Suprapubic skin (tissue), 4 donors: ENCODE measurements at regions not wholly inside any gene's neighbourhood (a gene's known extent, or its start where the extent isn't known, plus 50 kb on each side); places are given as distances from the start of the nearest gene placed in this dataset.

Experiments used
- DNase-seq, 2 donors: peaks; one replicate each; pipeline ENCODE4 v3.0.0-alpha.2; 2019; ENCODE audit warnings: low spot score in 2 of 2
- H3K27ac ChIP-seq: fragments of 200-600 bp; sonication (generic); one replicate; pipeline ENCODE4 v1.5.1; 2019
- H3K27me3 ChIP-seq: fragments of 200-600 bp; sonication (generic); one replicate; pipeline ENCODE4 v1.5.1; 2019
- H3K36me3 ChIP-seq: fragments of 200-600 bp; sonication (generic); one replicate; pipeline ENCODE4 v1.5.1; 2019
- H3K4me1 ChIP-seq: fragments of 200-600 bp; sonication (generic); one replicate; pipeline ENCODE4 v1.5.1; 2019
- H3K4me3 ChIP-seq: fragments of 200-600 bp; sonication (generic); one replicate; pipeline ENCODE4 v1.5.1; 2019; ENCODE audit warnings: mild to moderate bottlenecking
- H3K9me3 ChIP-seq: fragments of 200-600 bp; sonication (generic); one replicate; pipeline ENCODE4 v1.5.1; 2019
- EP300 ChIP-seq: sonication (generic); formaldehyde crosslinking; IDR thresholded peaks from one replicate; pipeline ENCODE4 v1.6.1; 2017; ENCODE audit warnings: antibody characterized with exemption
- POLR2A ChIP-seq, 2 donors: fragments of 450-650 bp; IDR thresholded peaks; one replicate each; pipeline ENCODE4 v1.6.1; 2017; ENCODE audit warnings: antibody characterized with exemption in 2 of 2, mild to moderate bottlenecking in 2 of 2, moderate library complexity in 2 of 2
- POLR2AphosphoS5 ChIP-seq, 3 donors: sonication (generic); formaldehyde crosslinking; IDR thresholded peaks; one replicate each; pipeline ENCODE4 v1.6.1; 2017; ENCODE audit warnings: antibody characterized with exemption in 3 of 3
- WGBS: methylation state at CpG from one replicate; pipeline ENCODE4 v1.1.5; 2018; 5-methylcytosine and 5-hydroxymethylcytosine counted together
- TF ChIP-seq, protein P1 (sequence below), 2 donors: fragments of 200-600 bp in 1 of 2; fragments of 450-650 bp in 1 of 2; sonication (generic) in 1 of 2; IDR thresholded peaks; one replicate each; pipeline ENCODE4 v1.5.1; 2016 to 2019; ENCODE audit warnings: antibody characterized with exemption in 2 of 2, mild to moderate bottlenecking in 1 of 2, moderate library complexity in 1 of 2

DNA sequence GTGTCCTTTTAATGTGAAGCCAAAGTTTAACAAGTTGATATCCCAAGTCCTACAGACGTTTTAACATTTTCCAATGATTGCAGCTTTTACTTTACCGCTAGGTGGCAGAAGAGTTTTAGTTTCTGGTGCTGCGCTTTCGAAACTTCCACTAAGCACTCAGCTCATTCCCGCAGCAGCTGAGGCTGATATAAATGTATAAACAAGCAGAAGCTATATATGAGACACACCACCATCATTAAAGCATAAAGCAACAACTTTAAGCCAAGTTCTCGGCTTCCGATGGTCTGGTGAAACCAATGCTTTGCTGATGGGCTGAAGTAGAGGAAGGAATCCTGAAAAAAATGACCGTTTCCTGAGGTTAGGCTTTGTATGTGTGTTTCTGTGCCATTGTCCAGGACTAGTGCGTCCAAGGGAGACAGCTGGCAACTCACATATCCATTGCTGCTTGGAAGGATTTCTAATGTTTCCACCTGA is 753.9 kb downstream of the OLFM4 start:
- no peak for DNase-seq
- TF ChIP-seq, protein P1, sequence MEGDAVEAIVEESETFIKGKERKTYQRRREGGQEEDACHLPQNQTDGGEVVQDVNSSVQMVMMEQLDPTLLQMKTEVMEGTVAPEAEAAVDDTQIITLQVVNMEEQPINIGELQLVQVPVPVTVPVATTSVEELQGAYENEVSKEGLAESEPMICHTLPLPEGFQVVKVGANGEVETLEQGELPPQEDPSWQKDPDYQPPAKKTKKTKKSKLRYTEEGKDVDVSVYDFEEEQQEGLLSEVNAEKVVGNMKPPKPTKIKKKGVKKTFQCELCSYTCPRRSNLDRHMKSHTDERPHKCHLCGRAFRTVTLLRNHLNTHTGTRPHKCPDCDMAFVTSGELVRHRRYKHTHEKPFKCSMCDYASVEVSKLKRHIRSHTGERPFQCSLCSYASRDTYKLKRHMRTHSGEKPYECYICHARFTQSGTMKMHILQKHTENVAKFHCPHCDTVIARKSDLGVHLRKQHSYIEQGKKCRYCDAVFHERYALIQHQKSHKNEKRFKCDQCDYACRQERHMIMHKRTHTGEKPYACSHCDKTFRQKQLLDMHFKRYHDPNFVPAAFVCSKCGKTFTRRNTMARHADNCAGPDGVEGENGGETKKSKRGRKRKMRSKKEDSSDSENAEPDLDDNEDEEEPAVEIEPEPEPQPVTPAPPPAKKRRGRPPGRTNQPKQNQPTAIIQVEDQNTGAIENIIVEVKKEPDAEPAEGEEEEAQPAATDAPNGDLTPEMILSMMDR (IDR thresholded peaks at IDR 0.05), result peak; percentile 22 to 59
- no peak for TF ChIP-seq POLR2A (IDR thresholded peaks at IDR 0.05)
- Histone ChIP-seq H3K27me3 (peaks cover 6% of the 10 kb centered on the region), H3K4me1 (no peaks in the 10 kb centered on the region), H3K36me3 (no peaks in the 10 kb centered on the region), H3K9me3 (no peaks in the 10 kb centered on the region), H3K27ac (no peak overlapping the region), H3K4me3 (peak overlapping the region; percentile 7)
- WGBS, result 4% methylated on average over 9 of the region's 9 CpGs

DNA sequence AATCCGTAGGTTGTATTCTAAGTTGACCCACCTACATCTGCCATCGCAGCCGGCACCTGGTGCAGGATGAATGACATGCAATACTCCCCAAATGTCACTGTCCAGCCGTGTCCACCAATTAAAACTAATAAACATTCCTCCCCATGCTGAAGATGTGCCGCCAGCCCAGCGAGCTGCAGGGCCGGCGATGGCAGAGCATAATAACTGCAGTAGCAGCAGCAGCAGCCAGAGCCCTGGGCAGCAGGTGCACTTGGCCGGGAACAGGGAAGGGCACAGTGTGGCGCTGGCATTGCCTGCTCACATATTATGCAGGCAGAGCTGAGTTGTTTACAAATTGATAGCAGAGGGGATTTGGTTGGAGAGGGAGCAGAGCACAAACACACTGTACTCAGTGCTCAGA is 754.9 kb downstream of the OLFM4 start:
- no peak for DNase-seq
- TF ChIP-seq POLR2A (IDR thresholded peaks at IDR 0.05), result no peak
- no peak for TF ChIP-seq POLR2AphosphoS5 (IDR thresholded peaks at IDR 0.05)
- TF ChIP-seq, protein P1 (IDR thresholded peaks at IDR 0.05), result no peak
- TF ChIP-seq EP300, result no peak
- no peaks in the 10 kb centered on the region for H3K9me3 ChIP-seq
- H3K4me1 ChIP-seq, result no peaks in the 10 kb centered on the region
- H3K27me3 ChIP-seq, result peaks cover 6% of the 10 kb centered on the region
- no peak overlapping the region for H3K27ac ChIP-seq
- no peak overlapping the region for H3K4me3 ChIP-seq
- no peaks in the 10 kb centered on the region for H3K36me3 ChIP-seq
- whole genome bisulfite sequencing, result 85% methylated on average over 10 of the region's 10 CpGs

DNA sequence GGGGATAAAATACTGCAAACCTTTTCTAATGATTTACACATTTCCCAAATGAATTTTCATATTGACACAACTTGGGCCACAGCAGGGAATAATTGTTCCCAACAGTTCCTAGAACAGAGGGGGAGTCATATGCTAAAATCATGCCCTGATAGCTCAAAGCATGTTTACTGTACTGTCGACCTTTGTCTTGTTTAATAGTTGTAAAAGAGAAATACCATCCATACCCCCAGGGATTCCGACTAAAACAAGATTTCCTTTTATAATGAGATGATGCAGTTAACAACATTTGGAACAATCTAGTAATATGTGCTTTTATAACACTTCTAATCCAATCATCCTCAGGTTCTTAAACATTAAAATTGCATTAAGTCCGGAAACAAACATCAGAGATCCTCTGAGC is 759.7 kb downstream of the OLFM4 start:
- Histone ChIP-seq H3K27ac (no peak overlapping the region), H3K36me3 (no peaks in the 10 kb centered on the region), H3K27me3 (peaks cover 6% of the 10 kb centered on the region), H3K4me3 (no peak overlapping the region), H3K4me1 (no peaks in the 10 kb centered on the region), H3K9me3 (no peaks in the 10 kb centered on the region)
- WGBS, result 26% methylated on average over 3 of the region's 3 CpGs
- TF ChIP-seq POLR2AphosphoS5 (IDR thresholded peaks at IDR 0.05), result no peak
- no peak for TF ChIP-seq EP300
- TF ChIP-seq, protein P1 (IDR thresholded peaks at IDR 0.05), result no peak
- no peak for TF ChIP-seq POLR2A (IDR thresholded peaks at IDR 0.05)
- DNase-seq, result no peak

DNA sequence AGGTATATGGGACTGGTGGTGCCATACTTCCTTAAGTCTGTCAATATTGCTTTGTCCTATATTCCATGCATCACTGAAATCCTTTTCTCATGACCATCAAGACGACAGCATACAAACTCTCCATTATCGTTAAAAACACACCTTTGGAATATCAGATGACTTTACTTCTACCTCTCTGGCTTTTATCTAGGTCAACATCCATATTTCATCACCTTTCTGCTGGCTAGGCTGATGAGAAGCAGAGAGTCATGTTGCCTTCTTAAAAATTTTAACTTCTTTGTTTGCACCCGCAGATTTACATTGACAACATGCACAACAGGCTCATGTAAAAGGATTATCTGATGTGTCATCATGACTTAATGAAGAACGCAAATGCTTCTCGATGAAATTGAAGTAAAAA is 771.4 kb downstream of the OLFM4 start:
- Histone ChIP-seq H3K27ac (no peak overlapping the region), H3K4me3 (no peak overlapping the region), H3K9me3 (no peaks in the 10 kb centered on the region), H3K36me3 (no peaks in the 10 kb centered on the region), H3K4me1 (no peaks in the 10 kb centered on the region), H3K27me3 (no peaks in the 10 kb centered on the region)
- WGBS, result 86% methylated on average over 5 of the region's 5 CpGs
- DNase-seq, result no peak
- TF ChIP-seq, protein P1 (IDR thresholded peaks at IDR 0.05), result no peak
- TF ChIP-seq EP300 (no peak), POLR2AphosphoS5 (IDR thresholded peaks at IDR 0.05) (no peak)

DNA sequence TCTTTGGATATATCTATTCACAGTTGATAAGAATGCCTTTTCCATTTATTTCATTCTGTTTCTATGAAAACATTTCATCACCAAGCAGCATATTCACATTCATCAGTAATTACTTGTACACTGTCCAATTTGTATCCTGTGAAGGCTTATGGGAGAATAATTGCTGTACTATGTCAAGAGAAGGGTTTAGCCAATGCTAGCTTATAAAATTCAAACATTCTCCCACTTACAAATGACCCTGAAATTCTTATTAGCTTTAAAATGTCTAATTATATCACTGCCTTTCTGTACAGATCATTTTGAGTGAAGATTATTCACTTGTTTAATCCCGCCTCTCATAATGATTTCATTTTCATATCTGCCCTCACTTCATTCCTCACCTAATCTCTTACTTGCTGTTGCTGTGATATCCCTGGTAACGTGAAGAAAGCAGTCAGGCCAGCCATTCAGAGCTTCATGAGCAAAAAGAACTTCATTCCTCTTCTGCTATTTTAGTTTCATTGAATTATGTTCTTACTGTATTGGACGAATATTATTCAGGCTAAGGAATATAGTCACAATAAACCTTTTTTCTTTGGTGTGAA is 778.7 kb downstream of the OLFM4 start:
- Histone ChIP-seq H3K4me1 (no peaks in the 10 kb centered on the region), H3K27ac (no peak overlapping the region), H3K27me3 (no peaks in the 10 kb centered on the region), H3K4me3 (no peak overlapping the region), H3K9me3 (no peaks in the 10 kb centered on the region), H3K36me3 (no peaks in the 10 kb centered on the region)
- 66% methylated on average over 3 of the region's 3 CpGs for WGBS
- TF ChIP-seq POLR2A (IDR thresholded peaks at IDR 0.05) (no peak), EP300 (no peak)
- TF ChIP-seq, protein P1 (IDR thresholded peaks at IDR 0.05), result no peak
- DNase-seq, result no peak
